GM18505 (cell line): ENCODE measurements at regions not wholly inside any gene's neighbourhood (a gene's known extent, or its start where the extent isn't known, plus 50 kb on each side); places are given as distances from the start of the nearest gene placed in this dataset.

Experiments
- ATAC-seq: cut with Tn5 transposase; IDR thresholded peaks from one replicate; pipeline ENCODE4 v1.9.1; 2021; ENCODE audit not compliant: unreplicated experiment
- POLR2A ChIP-seq: IDR thresholded peaks from 4 replicates; pipeline ENCODE4 v1.6.1; 2011; ENCODE audit warnings: borderline replicate concordance; ENCODE audit not compliant: insufficient read depth, insufficient read length; ENCODE audit errors: extremely low read depth

- ATAC-seq, result no peak
- TF ChIP-seq POLR2A, result no peak
Observed at GRCh38 chr1:87778896-87779295, 450.2 kb downstream of the LMO4 start.

DNA sequence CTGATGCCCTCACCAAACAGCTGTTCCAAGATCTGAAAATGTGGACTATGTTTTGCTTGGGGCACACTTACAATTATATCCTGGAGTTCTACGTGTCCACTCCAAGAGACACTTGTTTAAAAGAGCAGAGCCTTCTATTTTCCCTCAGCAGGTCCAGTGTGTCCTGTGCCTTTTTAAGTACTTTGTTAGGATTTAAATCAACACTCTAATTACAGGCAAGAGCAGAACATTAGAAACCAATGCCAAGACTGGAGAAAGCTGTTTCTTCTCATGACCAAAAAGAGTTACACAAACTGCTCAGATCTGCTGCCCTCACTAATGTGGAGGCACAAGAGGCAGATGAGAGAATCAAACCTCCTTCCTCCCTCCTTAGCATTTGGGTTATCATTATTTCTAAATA, 452.9 kb downstream of the LMO4 start:
- no peak for TF ChIP-seq POLR2A
- ATAC-seq, result no peak

DNA sequence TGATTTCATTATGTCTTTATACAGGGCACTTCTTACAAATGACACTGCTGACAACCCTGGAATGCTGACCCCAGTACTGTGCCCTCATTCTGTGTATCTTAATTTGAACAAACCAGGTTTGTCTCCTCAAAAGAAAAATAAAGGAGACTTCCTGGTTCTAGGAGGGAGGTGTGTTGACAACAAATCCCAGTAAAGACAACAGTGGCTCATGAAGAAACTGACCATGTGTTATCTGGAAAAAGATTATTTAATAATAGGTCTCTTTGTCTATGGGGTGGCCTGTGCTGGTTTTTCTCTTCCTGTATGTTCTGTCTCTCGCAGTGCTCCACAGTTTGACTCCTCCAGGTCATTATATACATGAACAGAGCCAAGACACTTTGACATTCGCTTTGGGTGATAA, 454.6 kb downstream of the LMO4 start:
- ATAC-seq, result no peak
- TF ChIP-seq POLR2A, result no peak

- ATAC-seq, result no peak
- no peak for TF ChIP-seq POLR2A
Observed at GRCh38 chr1:87785386-87785785, 456.7 kb downstream of the LMO4 start.

DNA sequence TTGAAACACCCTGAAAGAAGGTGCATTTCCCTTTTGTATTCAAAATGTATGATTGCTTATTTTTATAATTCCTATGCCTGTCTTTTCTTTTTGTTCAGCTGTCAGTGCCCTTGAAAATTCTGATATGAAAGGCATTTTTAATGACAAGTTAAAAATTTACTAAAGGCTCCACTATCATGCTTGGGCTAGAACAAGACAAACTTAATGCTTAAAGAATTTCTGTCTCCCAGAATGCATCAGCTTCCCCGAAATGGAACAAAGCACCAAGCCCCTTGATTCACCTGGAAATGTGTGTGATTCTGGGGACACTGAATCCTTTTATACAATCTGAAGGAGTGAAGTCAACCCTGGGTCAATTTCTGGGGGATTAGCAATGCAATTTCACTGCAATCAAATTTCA, 457.5 kb downstream of the LMO4 start:
- no peak for ATAC-seq
- no peak for TF ChIP-seq POLR2A

GRCh38 chr1:87786861-87787545, 458.3 kb downstream of the LMO4 start:
- no peak for ATAC-seq
- TF ChIP-seq POLR2A, result no peak

DNA sequence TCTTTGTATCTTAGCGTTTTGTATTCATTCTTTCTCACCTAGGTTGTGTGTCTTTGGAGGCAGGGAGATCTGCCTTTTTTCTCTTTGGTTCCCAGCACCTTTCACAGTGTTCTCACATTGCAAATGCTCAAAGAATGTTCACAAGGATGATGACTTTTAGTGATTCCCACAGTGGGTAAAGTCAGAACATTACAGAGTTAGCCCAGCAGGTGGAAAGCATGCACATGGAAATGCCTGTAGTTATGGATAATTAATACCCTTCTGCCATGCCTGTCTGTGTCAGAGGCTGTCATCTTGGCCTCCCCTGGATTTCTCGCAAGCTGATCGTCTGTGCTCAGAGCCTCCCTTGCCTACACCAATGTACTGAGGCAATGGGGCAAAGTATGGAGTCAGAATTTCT, 458.9 kb downstream of the LMO4 start:
- no peak for TF ChIP-seq POLR2A
- no peak for ATAC-seq

DNA sequence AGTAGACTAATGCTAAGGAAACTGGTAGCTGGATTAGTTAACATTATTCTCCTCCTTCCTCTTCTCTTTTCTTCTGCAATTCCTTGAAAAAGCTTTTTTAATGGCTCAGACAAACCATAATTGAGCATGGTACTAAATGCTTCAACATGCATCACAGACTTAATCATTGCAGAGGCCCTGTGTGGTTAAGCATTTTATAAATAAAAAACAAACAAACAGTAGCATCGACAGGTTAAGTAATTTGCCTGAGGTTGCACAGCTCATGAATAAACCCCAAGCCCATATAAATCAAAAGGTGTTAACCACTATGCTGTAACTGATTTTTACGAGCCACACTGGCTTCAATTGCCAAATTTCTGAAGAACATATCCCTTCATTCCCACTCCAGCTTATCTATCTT, 462.1 kb downstream of the LMO4 start:
- TF ChIP-seq POLR2A, result no peak
- ATAC-seq, result no peak

- ATAC-seq, result no peak
- no peak for TF ChIP-seq POLR2A
Observed at GRCh38 chr1:87791931-87792740, 463.5 kb downstream of the LMO4 start.

GRCh38 chr1:87794788-87795614, 466.3 kb downstream of the LMO4 start:
- no peak for ATAC-seq
- TF ChIP-seq POLR2A, result no peak

GRCh38 chr1:87795615-87796337, 467.1 kb downstream of the LMO4 start:
- ATAC-seq, result no peak
- TF ChIP-seq POLR2A, result no peak

DNA sequence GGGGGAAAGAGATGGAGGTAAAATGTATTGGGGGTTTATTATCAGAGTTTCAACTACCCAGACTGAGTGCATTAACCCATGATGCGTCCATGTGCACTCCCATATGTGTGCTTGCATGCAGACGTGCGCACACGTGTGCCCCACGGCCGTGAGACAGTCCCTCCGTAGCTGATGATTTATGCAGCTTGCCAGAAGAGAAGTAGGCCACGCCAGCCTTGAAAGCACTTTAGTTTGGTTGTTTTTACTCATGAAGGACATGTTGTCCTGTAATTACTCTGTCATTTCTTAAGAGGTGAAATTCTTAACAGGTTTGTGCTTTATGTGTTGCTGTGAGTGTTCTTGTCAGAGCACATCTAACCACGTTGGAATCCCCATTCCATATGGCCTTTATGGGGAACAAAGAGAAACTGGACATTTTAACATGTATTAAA, 467.8 kb downstream of the LMO4 start:
- no peak for TF ChIP-seq POLR2A

DNA sequence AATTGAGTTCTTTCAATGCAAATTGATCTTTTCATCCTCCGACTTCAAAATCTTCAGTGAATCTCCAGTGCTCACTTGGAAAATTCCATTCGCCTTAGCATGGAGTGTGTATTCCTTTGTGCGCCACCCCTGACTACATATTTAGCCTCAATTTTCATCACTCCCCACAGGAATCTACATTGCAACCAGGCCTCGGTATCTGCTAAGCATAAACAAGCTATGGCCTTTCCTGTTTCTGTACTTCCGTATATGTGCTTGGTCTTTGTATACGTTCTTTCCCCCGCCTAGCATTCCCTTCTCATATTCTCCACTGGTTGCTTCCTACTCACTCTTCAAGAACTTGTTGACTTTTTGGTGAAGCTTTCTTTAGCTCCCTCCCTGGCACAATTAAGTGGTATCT, 470.8 kb downstream of the LMO4 start:
- TF ChIP-seq POLR2A, result no peak
- no peak for ATAC-seq

More for the DNA sequence above, 467.8 kb downstream of the LMO4 start:
- no peak for ATAC-seq

- no peak for ATAC-seq
- TF ChIP-seq POLR2A, result no peak
Observed at GRCh38 chr1:87800006-87800405, 471.3 kb downstream of the LMO4 start.

DNA sequence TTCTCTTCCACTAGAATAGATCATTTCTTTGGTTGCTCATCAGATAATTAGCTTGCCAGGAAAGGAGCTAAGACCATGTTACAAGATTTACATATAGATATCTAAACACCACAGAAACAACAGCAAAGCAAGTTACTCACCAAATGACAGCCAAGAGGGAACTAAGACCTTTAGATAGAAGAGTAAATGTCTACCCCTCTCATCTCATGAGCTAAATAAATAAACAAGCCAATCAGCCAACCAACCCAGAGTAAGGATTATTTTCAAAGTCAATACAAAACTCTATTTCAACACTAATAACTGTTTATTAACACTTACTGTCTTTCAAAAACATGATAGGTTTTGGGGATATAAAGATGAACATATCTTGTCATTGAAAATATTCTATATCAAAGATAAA, 474.7 kb downstream of the LMO4 start:
- no peak for TF ChIP-seq POLR2A
- no peak for ATAC-seq
